T-helper 1 cell (primary cell): ENCODE measurements at regions not wholly inside any gene's neighbourhood (a gene's known extent, or its start where the extent isn't known, plus 50 kb on each side); places are given as distances from the start of the nearest gene placed in this dataset.

ENCODE experiments used
- DNase-seq, 5 donors: peaks; one replicate each; pipeline ENCODE4 v3.0.0-alpha.2; 2012 to 2020

DNA sequence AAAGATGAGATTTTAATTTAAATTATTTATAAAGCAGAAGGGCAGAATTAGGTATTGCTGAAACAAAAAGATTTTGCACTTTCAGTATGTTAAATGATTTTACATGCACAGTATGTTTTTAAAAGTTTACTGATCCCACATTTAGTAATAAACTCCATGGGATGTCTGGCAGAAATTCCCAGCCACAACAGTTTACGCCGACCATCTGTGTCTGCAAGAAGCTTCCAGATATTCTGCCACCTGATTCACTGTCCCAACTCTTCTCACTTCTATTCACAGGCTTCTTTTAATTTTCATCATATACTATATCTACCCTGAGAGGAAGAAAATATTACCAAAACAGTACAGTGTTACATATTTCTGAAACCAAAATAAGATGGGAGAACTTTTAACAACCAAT lies 115.8 kb upstream of the IQCM start:
- DNase-seq = no peak

DNA sequence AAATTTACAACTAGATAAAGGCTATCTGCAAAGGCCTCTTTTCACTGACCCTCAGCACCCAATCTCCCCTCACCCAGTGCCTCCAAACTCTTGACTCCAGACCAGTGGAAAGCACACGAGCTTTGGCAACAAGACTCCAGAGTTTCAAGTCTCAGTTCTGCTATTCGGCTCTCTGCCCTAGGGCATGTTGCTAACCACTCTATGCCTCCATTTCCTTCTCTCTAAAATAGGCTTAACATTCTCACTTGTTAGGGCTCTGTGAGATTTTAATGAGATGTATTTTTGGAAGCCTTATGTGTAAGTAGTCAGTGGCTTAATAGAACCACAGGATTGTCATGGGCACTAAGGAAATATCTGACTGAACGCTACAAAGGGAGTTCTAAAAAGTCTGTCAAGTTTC lies 116.5 kb upstream of the IQCM start:
- DNase-seq = no peak

DNA sequence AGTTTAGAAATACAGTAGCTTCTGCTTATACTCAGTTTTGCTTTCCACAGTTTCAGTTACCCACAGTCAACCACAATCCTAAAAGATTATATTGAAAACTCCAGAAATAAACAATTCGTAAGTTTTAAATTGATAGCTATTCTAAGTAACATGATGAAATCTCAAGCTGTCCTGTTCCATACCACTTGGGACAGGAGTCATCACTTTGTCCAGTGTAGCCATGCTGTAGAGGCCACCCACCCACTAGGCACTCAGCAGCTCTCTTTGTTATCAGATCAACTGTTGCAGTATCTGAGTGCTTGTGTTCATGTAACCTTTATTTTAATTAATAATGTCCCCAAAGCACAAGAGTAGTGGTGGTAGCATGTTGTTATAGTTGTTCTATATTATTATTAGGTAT lies 117.5 kb upstream of the IQCM start:
- DNase-seq = no peak

DNA sequence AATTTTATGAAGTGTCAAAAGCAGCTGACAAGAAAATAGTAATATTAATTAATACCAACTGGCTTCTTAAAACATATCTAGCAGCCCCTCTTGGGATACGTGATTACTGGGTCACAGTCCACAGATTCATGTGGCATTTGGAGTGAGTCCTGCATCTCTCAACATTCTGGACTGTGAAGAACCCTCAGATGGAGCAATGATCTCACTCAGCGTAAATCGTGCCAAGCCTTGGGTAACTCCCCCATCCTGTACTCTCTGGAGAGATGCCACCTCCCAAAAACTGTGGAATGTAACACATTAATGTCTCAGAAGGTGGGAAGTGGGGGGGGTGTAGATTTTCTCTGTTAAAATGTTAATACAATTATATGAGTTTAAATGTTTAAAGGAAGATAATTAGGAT lies 118.2 kb upstream of the IQCM start:
- DNase-seq = no peak

DNA sequence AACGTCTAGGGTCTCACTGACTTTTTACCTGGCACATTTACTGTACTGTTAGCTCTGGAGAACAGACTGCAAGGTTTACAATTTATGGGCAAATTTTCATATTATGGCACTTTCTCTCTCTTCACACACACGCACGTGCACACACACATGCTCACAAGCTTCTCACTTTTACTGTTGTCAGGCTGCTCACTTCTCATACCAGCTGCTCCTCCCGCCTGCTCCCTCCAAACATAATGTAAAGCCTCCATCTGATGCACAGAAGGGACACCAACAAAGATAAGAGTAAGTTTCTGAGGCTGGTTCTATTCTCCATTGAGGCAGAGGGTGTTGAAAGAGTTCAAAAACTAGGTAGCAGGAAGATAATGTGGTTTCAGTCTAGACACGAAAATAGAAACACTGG lies 128.9 kb upstream of the DCLK2 start:
- no peak for DNase-seq

DNA sequence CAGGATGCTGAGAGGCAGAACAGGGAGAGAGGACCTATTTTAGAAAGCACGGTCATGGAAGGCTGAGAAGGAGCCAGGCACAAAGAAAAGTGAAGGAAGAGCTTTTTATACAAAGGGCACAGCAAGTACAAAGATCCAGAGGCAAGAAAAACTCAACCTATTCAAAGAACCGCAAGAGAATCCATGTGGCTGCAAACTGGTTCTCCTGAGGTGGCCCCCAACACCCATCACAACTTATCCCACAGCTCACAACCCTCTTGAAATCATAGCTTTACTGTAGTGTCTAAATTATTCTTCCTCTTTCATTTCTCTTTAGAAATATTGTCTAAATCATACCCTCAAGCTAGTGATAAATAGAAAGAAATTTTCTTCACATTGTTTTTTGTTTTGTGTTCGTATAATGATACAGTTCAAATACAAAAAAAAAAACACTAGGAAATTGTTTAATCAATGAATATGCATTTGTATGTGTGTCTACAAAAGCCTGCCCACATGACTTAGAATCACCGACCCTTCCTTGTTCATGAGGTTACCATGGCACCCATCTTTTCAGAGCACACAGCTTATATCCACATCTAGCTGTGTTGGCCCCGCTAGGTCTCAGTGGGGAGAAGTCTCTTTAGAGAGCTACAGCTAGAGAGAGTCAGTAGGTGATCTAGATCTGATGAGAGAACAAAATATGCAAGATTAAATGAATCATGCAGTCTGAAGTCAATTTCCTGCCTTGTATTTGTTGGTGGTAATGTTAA lies 126.9 kb upstream of the DCLK2 start:
- no peak for DNase-seq

DNA sequence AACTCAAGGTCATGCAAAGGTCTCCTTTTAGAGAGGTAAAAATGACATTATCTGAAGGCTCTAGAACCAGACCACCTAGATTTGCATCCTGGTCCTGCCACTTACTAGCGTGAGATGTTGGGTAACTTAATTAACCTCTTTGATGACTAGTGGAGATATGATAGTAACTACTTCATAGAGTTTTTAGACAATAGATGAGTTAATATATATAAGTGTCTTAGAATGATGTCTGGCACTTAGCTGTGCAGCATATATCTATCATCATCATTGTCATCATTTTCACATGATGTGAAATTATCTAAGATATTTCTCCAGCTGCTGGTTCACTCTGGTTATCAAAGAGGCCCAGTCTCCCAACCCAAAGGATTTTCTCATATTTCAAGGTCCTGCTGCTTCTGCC lies 126.1 kb upstream of the DCLK2 start:
- DNase-seq = no peak

DNA sequence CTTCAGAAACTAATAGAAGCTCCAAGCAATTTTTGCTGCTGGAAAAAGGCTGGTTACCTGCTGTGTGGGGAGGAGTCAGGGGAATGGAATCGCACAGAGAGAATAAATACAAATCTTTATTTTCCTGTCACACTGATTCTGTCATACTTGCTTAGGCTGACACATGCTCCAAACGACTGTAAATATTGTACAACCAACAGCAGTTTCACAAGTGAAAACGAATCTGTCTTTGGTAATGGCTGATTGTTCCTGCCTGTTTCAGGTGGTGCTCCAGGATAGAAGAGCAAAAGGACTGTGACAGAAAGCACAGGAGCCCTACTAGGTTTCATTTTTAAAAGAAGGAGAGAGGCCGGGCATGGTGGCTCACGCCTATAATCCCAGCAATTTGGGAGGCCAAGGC lies 125.5 kb upstream of the DCLK2 start:
- DNase-seq = no peak

DNA sequence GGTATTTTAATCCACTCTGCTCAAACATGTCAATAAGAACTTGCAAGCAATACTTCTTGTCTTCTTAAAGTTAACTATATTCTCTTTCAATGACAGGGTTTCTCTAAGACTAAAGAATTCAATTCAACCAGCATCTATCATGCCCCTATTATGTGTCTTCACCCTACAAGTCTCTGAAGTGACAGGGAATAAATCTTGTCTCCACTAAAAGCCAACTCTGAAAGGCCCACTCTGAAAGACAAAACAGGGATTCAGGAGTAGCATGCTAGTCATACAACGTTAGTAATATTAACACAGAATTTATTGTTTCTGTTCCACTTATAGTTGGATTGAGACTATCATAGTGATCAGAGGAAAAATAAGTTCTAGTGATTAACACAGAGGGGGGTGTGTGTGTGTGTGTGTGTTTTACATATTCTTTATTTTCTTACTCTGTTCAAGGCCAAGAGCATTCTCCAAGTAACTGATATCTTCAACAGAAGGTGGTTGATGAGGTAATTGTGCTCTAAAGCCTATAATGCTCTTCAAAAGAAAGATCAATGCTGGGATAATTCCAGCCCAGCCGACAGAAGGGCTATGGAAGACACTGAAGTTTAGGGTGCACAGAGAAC lies 122.4 kb upstream of the DCLK2 start:
- DNase-seq = no peak

DNA sequence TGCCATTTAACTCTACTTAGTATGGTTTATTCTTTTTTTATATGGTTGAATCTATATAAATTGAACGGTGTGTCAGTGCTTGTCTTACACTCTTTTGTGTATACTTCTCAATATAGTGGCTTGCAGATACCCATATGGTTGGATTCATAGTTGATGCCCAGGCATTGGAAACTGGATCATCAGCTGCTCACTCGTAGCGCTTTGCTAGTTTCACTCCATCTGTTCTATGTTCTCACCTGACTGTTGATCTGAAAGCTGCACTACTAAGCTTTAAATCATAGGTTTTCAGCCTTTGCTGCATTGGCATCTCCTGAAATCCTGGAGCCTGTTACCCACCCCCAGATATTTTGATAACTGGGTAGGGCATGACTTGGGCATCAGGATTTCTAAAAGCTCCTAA lies 121.6 kb upstream of the DCLK2 start:
- DNase-seq = no peak

DNA sequence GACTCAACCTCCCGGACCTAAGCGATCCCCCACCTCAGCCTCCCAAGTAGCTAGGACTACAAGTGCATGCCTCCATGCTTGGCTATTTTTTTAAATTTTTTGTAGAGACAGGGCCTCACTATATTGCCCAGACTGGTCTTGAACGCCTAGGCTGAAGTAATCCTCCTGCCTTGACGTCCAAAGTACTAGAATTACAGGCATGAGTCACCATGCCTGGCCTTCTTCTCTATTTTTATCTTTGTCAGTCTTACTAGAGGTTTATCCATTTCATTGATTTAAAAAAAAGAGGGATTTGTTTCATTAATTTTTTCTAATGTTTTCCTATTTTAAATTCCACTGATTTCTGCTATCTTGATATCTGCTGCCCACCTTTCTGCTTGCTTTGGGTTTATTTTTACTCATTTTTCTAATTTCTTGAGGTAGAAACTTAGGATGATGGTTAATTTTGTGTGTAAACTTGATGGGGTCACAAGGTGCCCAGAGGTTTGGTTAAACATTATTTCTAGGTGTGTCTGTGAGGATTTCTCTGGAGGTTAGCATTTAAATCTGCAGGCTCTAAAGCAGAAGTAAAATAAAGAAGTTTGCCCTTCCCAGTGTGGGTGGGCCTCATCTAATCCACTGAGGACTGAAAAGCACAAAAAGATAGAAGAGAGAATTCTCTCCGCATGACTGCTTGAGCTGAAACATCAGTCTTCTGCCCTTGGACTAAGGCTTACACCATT lies 116.2 kb upstream of the DCLK2 start:
- DNase-seq = no peak

DNA sequence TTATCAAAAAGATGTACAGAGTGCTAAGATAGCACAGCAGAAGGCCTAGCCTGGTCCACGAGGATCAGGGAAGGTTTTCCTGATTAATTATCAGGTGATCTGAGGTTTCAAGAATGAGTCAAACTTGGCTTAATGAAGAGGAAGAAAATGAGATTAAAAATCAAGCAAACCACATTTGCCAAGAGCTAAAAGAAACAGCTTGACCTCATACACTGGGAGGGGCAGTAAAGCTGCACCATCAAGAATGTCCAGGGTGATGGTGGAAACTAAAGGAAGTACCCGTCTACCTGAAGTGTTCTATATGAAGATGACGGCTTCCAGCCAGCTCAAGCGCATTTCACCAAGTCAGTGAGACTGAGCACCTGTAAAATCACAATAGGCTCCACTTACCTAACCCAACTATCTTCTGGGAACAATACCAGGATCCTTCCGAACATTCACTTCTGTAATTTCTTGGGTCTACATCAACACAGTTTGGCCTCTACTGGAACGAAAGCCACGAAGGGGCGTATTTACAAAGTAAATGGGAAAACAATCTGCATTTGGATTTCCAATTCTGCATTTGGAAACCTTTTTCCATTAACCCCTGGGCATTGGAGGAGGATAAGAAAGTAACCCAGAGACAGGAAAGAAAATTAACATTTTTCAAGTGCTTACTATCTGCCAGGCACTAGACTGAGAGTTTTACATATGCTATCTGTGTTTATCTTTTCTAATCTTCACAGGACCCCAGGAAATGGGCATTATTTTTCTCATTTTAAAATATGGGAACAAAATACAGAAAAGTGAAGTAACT lies 114.0 kb upstream of the DCLK2 start:
- no peak for DNase-seq

DNA sequence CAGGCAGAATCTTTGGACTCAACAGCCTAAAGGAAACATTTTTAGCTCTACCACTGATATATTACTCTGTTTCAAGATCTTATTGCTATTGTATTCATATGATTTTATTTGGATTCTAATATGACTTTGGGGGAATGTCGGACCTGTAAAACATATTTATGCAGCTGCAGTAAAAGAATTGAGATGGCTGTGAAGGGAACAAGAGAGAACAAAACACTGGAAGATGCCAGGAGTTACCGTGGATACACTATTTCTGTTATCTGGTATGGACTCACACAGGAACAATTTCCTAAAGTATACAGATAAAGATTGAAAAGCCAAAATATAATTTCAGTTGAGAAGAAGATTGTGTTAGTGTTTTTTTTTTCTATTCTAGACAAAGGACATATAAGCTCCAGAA lies 113.0 kb upstream of the DCLK2 start:
- DNase-seq = no peak

DNA sequence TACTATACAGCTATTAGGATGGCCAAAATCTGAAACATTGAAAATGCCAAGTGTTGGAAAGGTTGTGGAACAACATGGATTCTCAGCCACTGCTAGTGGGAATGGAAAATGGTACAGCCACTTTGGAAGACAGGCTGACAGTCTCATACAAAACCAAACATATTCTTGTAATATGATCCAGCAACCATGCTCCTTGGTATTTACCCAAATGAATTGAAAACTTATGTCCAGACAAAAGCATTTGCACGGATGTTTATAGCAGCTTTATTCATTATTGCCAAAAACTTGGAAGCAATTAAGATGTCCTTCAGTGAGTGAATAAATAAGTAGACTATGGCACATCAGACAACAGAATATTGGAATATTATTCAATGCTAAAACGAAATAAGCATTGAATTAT lies 105.8 kb upstream of the DCLK2 start:
- DNase-seq = no peak

DNA sequence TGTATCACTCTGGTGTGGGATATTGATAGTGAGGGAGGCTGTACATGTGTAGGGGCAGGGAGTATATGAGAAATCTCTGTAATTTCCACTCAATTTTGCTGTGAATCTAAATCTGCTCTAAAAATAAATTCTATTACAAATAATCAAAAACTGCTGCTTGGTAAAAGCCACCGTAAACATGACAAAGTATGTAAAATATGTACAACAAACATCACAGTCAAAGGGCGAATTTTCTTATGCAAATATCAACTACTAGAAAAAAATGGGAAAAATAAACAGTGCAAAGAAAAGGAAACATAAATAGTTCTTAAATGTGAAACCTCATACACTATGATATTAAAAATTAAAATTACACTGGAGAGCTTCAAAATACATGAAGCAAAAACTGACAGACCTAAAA lies 105.1 kb upstream of the DCLK2 start:
- no peak for DNase-seq

DNA sequence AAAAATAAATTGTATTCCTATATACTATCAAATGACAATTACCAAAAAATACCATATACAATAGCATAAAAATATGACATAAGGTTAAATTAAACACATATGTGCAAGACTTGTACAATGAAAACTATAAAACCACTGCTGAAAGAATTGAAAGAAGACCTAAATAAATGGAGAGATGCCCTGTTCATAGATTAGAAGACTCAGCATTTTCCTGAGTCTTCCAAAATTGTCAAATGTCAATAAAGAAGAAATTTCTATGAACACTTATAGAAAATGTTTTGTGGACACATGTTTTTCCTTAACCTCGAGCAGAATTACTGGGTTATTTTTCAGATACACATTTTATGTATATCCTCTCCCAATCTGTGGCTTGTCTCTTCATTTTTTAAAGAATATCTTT lies 103.1 kb upstream of the DCLK2 start:
- DNase-seq = no peak

DNA sequence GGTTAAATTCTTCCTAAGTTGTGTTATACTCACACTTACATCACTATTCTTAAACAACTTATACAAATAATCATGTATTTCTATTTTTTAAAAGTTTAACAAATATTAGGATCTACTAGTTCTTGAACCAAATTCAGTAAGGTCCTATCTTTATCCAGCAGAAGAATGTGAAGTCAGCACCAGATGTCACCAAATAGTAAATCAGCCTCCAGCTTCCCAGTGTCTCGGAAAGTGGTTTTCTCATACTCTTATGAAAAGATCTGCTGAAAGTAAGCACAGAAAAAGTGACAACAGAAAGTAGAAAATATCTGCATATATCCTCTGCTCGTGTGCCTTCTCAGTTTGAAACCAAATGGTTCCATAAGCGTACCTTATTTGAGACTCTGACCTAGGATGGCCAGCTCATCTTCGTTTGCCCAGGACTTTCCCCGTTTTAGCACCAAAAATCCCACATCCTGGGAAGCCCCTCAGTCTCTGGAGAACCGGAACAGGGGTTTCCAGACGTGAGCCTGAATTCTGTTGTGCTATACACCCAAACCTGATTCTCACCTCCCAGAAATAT lies 98.0 kb upstream of the DCLK2 start:
- no peak for DNase-seq

DNA sequence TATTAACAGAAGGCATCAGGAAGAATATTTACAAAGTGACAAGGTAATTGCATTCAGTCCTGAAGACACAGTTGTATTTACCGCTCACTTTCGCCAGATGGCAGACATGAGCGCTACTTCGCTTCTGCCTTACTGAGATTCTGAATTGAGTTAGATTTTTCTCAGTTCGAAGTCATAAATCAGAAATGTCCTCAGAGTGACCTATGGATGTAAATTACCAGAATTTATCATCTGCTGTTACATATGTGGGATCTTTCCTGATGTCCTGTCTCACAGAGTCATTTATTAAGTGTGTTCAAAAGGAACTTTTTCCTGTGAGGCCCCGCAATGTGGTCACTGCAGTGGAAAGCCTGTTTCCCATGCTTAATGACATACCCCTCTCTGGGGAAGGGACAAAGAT lies 97.3 kb upstream of the DCLK2 start:
- peak in 2 of 5 donors; percentile 25 to 51 for DNase-seq

DNA sequence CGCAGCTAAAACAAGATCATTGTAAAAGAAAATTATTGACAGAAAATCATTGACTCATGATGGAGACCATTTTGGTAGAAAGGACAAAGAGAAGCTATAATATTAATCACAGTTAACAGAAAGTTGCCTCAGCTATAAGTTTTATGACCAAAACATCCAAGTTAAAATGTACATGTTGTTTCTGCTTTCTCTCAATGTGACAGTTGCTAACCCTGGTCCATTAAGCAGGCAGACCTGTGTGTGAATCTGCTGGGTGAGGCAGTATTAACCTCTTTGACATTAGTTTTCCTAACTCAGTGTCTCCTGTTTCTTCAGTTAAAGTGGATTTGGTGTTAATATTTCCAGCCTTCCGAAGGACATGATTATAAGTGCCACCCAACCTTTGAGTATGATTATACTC lies 94.8 kb upstream of the DCLK2 start:
- no peak for DNase-seq

DNA sequence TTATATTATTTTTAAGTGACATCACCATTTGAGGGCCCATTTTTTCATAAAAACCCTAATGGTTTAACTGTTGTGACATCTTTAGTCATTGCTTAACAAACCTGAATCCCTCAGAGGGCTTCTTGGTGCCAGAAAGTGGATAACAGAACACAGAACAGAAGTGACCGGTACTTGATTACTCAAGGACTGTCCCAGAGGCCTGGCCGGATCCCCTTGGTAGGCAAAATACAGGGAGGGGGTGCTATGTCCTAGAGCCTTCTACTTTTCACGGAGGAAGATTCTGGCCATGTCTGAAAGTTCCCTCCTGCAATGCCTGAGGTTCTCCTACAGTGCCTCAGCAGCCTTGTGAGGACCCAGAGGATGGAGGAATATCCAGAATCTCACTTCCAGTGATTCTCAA lies 94.3 kb upstream of the DCLK2 start:
- no peak for DNase-seq

DNA sequence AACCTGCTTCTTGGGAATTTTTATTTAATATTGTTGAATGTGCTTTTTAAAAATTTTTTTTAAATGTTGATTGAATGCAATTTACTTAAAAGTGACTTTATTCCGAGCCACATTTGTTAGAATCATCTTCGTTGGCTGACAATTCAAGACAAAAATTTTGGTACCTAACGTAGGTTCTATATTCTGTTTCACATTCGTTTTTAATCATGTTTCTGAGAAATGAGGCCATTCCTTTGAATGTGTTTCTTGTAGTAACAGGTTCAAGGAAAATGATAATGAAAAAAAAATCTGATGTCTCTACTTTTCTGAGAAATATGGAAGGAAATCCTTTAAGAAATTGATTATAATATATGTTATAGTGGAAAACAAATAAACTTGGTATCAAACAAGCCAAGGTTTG lies 92.3 kb upstream of the DCLK2 start:
- peak in 1 of 5 donors; percentile 70 for DNase-seq

DNA sequence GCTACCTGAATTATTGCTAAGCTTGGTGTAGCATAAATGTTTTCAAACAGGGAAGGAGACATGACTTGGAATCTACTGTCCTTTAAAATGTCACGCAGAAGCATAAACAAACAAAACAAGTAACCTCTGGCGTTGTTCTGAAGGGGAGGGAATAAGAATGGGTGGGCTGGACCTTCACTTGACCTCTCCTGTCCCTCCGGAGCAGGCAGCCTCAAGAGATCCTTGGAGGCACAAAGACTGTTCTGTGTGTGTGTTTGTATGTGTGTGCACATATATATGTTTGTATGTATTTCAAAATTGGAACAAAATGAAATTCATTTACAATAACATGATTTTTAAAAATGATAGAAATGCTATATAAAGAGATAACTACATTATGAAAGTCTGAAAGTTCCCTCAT lies 91.3 kb upstream of the DCLK2 start:
- DNase-seq = no peak
